ENCODE measurements at regions not wholly inside any gene's neighbourhood (a gene's known extent, or its start where the extent isn't known, plus 50 kb on each side); places are given as distances from the start of the nearest gene placed in this dataset.

DNA sequence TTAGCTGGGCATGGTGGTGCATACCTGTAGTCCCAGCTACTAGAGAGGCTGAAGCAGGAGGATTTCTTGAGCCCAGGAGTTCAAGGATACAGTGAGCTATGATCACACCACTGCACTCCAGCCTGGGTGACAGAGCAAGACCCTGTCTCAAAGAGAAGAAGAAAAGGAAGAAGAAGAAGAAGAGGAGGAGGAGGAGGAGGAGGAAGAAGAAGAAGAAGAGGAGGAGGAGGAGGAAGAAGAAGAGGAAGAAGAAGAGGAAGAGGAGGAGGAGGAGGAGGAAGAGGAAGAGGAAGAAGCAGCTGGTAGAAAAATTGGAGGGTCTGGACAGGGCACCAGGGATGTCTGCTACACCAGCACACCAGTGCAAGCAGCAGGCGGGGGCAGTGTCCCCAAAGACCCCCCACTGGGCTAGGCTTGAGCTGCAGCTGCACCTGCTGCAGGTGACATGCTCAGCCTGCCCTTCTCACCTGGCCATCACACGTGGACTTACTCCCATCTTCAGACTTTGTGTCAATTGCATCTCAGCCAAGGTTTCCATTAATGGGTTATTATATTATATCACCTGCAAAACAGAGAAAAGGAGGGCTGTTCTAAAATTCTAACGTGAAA is 180.9 kb upstream of the ZNF507 start:
- Histone ChIP-seq H3K36me3 (ENCODE audit: control insufficient read depth, insufficient read depth, low read length) (no peaks in the 10 kb centered on the region), H3K9ac (ENCODE audit: low read length) (no peak overlapping the region), H3K27ac (ENCODE audit: low read depth, low read length) (no peak overlapping the region), H3K4me3 (ENCODE audit: low read length) (no peak overlapping the region), H3K27me3 (ENCODE audit: control insufficient read depth, insufficient read depth, low read length) (no peaks in the 10 kb centered on the region), H3K4me1 (ENCODE audit: control insufficient read depth, insufficient read depth, low read length) (no peaks in the 10 kb centered on the region)

- Histone ChIP-seq H3K36me3 (ENCODE audit: control insufficient read depth, insufficient read depth, low read length) (no peaks in the 10 kb centered on the region), H3K9ac (ENCODE audit: low read length) (no peak overlapping the region), H3K27me3 (ENCODE audit: control insufficient read depth, insufficient read depth, low read length) (no peaks in the 10 kb centered on the region), H3K27ac (ENCODE audit: low read depth, low read length) (no peak overlapping the region), H3K4me3 (ENCODE audit: low read length) (no peak overlapping the region), H3K4me1 (ENCODE audit: control insufficient read depth, insufficient read depth, low read length) (no peaks in the 10 kb centered on the region)
These were observed 180.3 kb upstream of the ZNF507 start for GRCh38 chr19:32165141-32165540.

- Histone ChIP-seq H3K36me3 (ENCODE audit: control insufficient read depth, insufficient read depth, low read length) (no peaks in the 10 kb centered on the region), H3K4me1 (ENCODE audit: control insufficient read depth, insufficient read depth, low read length) (no peaks in the 10 kb centered on the region), H3K27me3 (ENCODE audit: control insufficient read depth, insufficient read depth, low read length) (no peaks in the 10 kb centered on the region), H3K27ac (ENCODE audit: low read depth, low read length) (no peak overlapping the region), H3K4me3 (ENCODE audit: low read length) (no peak overlapping the region), H3K9ac (ENCODE audit: low read length) (no peak overlapping the region)
These were observed 179.7 kb upstream of the ZNF507 start for GRCh38 chr19:32165750-32166149.

DNA sequence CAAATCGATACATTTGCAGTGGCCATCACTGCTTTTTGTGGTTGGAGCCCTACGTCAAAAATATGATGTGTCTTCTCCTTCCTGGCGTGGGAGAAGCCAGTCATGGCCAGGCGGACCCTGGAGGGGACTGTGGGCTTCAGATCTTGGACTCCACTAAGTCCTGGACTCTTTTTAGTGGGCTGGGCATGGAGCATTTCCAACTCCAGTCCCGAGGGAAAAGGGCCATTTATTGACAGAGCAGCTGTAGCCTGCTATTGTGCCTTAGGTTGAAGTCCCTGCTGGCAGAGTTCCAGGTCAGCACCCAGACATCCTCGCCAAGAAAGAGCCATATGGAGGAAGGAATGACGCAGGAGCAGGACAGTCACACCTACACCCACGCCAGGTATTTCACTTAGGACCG is 179.2 kb upstream of the ZNF507 start:
- Histone ChIP-seq H3K27ac (ENCODE audit: low read depth, low read length) (no peak overlapping the region), H3K4me1 (ENCODE audit: control insufficient read depth, insufficient read depth, low read length) (no peaks in the 10 kb centered on the region), H3K4me3 (ENCODE audit: low read length) (no peak overlapping the region), H3K36me3 (ENCODE audit: control insufficient read depth, insufficient read depth, low read length) (no peaks in the 10 kb centered on the region), H3K9ac (ENCODE audit: low read length) (no peak overlapping the region), H3K27me3 (ENCODE audit: control insufficient read depth, insufficient read depth, low read length) (no peaks in the 10 kb centered on the region)

- H3K27ac ChIP-seq (ENCODE audit: low read depth, low read length), result no peak overlapping the region
- H3K27me3 ChIP-seq (ENCODE audit: control insufficient read depth, insufficient read depth, low read length), result peaks cover 3% of the 10 kb centered on the region
- no peak overlapping the region for H3K4me3 ChIP-seq (ENCODE audit: low read length)
- H3K4me1 ChIP-seq (ENCODE audit: control insufficient read depth, insufficient read depth, low read length), result no peaks in the 10 kb centered on the region
- no peak overlapping the region for H3K9ac ChIP-seq (ENCODE audit: low read length)
- no peaks in the 10 kb centered on the region for H3K36me3 ChIP-seq (ENCODE audit: control insufficient read depth, insufficient read depth, low read length)
These were observed 177.3 kb upstream of the ZNF507 start for GRCh38 chr19:32168111-32168510.

DNA sequence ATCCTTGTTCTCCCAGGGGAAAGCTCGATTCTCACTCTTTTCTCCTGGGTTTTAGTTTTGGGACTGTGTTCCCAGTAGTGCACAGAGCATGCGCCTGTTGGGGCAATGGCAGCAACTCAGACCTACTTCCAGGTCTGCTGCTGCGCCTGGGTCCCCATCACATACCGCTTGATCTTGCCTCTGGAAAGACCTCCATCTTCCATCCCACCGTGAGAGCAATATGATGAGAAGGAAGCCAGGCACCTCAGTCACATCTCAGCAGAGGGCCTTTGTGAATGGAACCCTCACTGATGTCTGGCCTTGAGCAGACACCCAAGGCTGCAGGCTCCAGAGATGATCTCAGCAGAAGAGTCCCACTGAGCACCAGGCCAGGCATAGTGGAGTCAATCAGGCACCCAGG is 176.8 kb upstream of the ZNF507 start:
- peaks cover 3% of the 10 kb centered on the region for H3K27me3 ChIP-seq (ENCODE audit: control insufficient read depth, insufficient read depth, low read length)
- no peaks in the 10 kb centered on the region for H3K36me3 ChIP-seq (ENCODE audit: control insufficient read depth, insufficient read depth, low read length)
- no peaks in the 10 kb centered on the region for H3K4me1 ChIP-seq (ENCODE audit: control insufficient read depth, insufficient read depth, low read length)
- H3K9ac ChIP-seq (ENCODE audit: low read length), result no peak overlapping the region
- H3K27ac ChIP-seq (ENCODE audit: low read depth, low read length), result no peak overlapping the region
- no peak overlapping the region for H3K4me3 ChIP-seq (ENCODE audit: low read length)

DNA sequence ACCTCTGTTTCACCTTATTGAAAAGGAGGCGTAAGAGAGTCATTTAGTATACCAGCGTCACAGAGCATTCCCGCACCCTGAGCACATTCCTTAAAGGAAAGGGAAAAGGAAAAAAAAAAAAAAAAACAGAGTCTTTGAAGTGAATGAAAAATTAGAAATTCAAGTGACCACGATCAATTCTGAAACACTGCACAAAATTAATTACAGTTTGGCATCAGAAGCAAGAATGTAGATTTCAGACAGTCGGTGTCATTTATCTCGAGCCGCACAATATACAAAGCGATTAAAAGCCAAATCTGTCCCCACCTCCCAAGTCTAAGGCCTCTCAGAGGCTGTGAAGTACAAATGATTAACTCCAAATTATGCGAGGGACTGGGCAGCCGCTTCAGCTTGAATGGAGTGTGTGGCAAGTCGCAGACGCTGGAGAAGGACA is 173.7 kb upstream of the ZNF507 start:
- H3K36me3 ChIP-seq (ENCODE audit: control insufficient read depth, insufficient read depth, low read length), result no peaks in the 10 kb centered on the region
- H3K27me3 ChIP-seq (ENCODE audit: control insufficient read depth, insufficient read depth, low read length), result peaks cover 3% of the 10 kb centered on the region
- H3K27ac ChIP-seq (ENCODE audit: low read depth, low read length), result no peak overlapping the region
- no peak overlapping the region for H3K4me3 ChIP-seq (ENCODE audit: low read length)
- no peaks in the 10 kb centered on the region for H3K4me1 ChIP-seq (ENCODE audit: control insufficient read depth, insufficient read depth, low read length)
- H3K9ac ChIP-seq (ENCODE audit: low read length), result no peak overlapping the region

DNA sequence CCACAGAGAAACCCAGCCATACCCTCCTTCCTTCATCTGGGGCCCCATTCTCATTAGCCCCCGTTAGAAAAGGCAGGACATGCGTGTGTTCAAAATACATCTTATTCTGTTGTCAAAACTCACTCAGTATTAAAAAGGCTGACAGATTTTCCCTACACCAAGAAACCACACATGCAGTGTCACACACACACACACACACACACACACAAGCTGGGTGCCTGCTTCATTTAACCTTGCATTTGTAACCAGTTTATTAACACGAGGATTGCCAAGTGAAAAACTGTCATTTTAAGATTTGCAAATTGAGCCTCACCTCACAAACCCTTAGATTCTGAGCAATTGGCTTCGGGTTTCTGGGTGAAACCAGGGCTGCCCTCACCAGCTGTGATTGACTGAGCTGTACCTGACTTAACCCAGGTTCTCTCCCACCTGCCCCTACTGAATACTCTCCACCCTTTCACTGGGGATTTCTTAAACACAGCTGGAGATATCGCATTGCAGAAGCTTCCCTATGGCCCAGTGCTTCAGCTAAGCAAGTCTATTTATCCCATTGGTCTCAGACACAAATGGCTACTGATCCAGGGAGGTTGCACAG is 172.7 kb upstream of the ZNF507 start:
- Histone ChIP-seq H3K9ac (ENCODE audit: low read length) (no peak overlapping the region), H3K27ac (ENCODE audit: low read depth, low read length) (no peak overlapping the region), H3K27me3 (ENCODE audit: control insufficient read depth, insufficient read depth, low read length) (peaks cover 3% of the 10 kb centered on the region), H3K36me3 (ENCODE audit: control insufficient read depth, insufficient read depth, low read length) (no peaks in the 10 kb centered on the region), H3K4me1 (ENCODE audit: control insufficient read depth, insufficient read depth, low read length) (no peaks in the 10 kb centered on the region), H3K4me3 (ENCODE audit: low read length) (no peak overlapping the region)

- H3K9ac ChIP-seq (ENCODE audit: low read length), result no peak overlapping the region
These were observed 171.6 kb upstream of the ZNF507 start for GRCh38 chr19:32173836-32174235.

DNA sequence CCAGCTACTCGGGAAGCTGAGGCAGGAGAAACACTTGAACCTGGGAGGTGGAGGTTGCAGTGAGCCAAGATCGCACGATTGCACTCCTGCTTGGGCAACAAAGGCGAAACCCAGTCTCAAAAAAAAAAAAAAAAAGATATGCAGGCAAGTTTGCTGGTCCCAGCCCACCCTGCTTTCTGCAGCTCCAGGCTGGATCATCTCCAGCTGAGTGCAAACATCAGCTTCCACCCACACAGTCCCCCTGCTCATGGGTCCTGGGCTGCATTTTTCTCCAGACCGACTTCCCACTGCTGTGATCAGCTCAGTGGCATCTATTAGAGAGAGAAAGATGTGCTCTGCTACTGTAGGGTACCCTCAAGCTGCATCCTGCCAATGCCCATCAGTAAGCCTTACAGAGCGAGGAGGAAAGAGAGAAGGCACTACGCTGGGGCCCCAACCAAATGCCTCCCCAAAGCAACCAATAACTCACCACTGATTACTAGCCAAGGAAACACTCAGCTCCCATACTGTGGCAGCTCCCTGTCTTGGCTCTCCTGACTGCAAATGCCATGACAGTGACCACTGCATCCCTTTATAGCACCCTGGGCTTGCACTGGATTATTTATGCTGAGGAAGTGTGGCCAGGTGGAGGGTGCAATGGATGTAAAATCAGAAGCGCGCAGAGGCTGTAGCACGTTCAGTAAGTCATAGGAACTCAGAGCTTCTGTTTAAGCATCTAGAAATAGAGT is 170.9 kb upstream of the ZNF507 start:
- H3K27me3 ChIP-seq (ENCODE audit: control insufficient read depth, insufficient read depth, low read length), result peaks cover 3% of the 10 kb centered on the region
- no peak overlapping the region for H3K27ac ChIP-seq (ENCODE audit: low read depth, low read length)
- H3K36me3 ChIP-seq (ENCODE audit: control insufficient read depth, insufficient read depth, low read length), result no peaks in the 10 kb centered on the region
- no peak overlapping the region for H3K4me3 ChIP-seq (ENCODE audit: low read length)
- H3K4me1 ChIP-seq (ENCODE audit: control insufficient read depth, insufficient read depth, low read length), result no peaks in the 10 kb centered on the region
- no peak overlapping the region for H3K9ac ChIP-seq (ENCODE audit: low read length)

More at GRCh38 chr19:32173836-32174235, 171.6 kb upstream of the ZNF507 start:
- peaks cover 3% of the 10 kb centered on the region for H3K27me3 ChIP-seq (ENCODE audit: control insufficient read depth, insufficient read depth, low read length)
- no peak overlapping the region for H3K4me3 ChIP-seq (ENCODE audit: low read length)
- H3K36me3 ChIP-seq (ENCODE audit: control insufficient read depth, insufficient read depth, low read length), result no peaks in the 10 kb centered on the region
- no peak overlapping the region for H3K27ac ChIP-seq (ENCODE audit: low read depth, low read length)
- H3K4me1 ChIP-seq (ENCODE audit: control insufficient read depth, insufficient read depth, low read length), result no peaks in the 10 kb centered on the region

DNA sequence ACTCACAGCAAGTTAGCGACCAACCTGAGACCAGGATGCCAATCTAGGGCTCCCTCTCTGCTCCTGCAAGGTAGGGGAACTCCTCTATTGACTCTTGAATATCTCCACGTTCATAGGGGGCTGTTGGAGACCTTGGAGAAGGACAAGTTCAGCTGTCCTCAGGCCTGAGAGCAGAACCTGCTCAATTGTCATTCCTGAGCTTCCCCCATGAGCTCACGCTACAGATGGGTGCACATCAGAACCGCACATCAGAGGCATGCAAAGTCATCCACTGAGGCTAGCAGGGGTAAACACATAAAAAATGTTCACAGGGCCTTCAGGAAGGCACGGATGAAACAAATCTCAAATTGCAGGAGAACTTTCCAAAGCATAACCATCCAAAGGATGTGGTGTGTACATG is 168.8 kb upstream of the ZNF507 start:
- Histone ChIP-seq H3K36me3 (ENCODE audit: control insufficient read depth, insufficient read depth, low read length) (no peaks in the 10 kb centered on the region), H3K4me3 (ENCODE audit: low read length) (no peak overlapping the region), H3K27me3 (ENCODE audit: control insufficient read depth, insufficient read depth, low read length) (peaks cover 3% of the 10 kb centered on the region), H3K9ac (ENCODE audit: low read length) (no peak overlapping the region), H3K4me1 (ENCODE audit: control insufficient read depth, insufficient read depth, low read length) (no peaks in the 10 kb centered on the region), H3K27ac (ENCODE audit: low read depth, low read length) (no peak overlapping the region)

DNA sequence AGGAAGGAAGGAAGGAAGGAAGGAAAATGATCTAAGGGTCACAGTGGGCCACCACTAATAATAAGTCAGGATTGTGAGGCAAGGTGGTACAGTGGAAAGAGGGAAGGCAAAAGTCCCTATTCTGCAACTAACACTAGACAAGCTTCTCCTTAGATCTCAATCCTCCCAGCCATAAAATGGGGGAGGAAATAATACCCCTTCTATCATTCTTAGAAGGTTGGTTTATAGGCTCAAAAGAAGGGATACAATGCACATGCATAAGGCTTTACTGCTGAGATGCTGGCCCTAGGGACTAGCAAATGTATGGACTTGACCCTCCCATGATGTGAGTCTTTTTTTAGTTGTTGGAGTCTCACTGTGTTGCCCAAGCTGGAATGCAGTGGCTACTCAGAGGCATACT is 167.7 kb upstream of the ZNF507 start:
- Histone ChIP-seq H3K27me3 (ENCODE audit: control insufficient read depth, insufficient read depth, low read length) (no peaks in the 10 kb centered on the region), H3K4me3 (ENCODE audit: low read length) (no peak overlapping the region), H3K4me1 (ENCODE audit: control insufficient read depth, insufficient read depth, low read length) (no peaks in the 10 kb centered on the region), H3K9ac (ENCODE audit: low read length) (no peak overlapping the region), H3K27ac (ENCODE audit: low read depth, low read length) (no peak overlapping the region), H3K36me3 (ENCODE audit: control insufficient read depth, insufficient read depth, low read length) (no peaks in the 10 kb centered on the region)

GRCh38 chr19:32178401-32178800 is 167.0 kb upstream of the ZNF507 start:
- Histone ChIP-seq H3K9ac (ENCODE audit: low read length) (no peak overlapping the region), H3K36me3 (ENCODE audit: control insufficient read depth, insufficient read depth, low read length) (no peaks in the 10 kb centered on the region), H3K4me1 (ENCODE audit: control insufficient read depth, insufficient read depth, low read length) (no peaks in the 10 kb centered on the region), H3K4me3 (ENCODE audit: low read length) (no peak overlapping the region), H3K27ac (ENCODE audit: low read depth, low read length) (no peak overlapping the region), H3K27me3 (ENCODE audit: control insufficient read depth, insufficient read depth, low read length) (no peaks in the 10 kb centered on the region)

Data from rectal smooth muscle tissue (tissue), 1 donor.